ENCODE measurements at regions not wholly inside any gene's neighbourhood (a gene's known extent, or its start where the extent isn't known, plus 50 kb on each side); places are given as distances from the start of the nearest gene placed in this dataset.

DNA sequence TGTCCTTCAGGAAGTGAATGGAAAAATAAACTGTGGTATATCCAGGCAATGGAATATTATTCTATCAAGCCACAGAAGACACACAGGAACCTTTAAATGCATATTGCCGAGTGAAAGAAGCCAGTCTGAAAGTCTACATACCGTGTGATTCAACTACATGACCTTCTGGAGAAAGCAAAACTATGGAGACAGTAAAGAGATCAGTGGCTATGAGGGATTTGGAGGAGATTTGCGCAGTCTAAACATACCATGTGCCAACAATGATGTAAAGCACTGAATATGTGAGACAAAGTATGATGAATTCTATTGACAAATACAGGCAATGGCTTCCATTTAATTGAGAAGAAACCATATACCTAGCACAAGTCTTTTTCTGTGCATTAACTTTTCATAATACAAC lies 518.3 kb upstream of the ZNF337 start:
- TF ChIP-seq POLR2AphosphoS5 (IDR thresholded peaks at IDR 0.05): no peak
- TF ChIP-seq POLR2A (IDR thresholded peaks at IDR 0.05): no peak

Measured in stomach (tissue), 4 donors.